CD4-positive, CD25-positive, alpha-beta regulatory T cell (primary cell): ENCODE measurements at regions not wholly inside any gene's neighbourhood (a gene's known extent, or its start where the extent isn't known, plus 50 kb on each side); places are given as distances from the start of the nearest gene placed in this dataset.

Experiments
- ATAC-seq, 2 donors: fragments of 150-1000 bp; cut with Tn5 transposase; one replicate each; pipeline ENCODE4 v1.10.0; 2021; ENCODE audit warnings: low read depth in 2 of 2, moderate number of reproducible peaks in 2 of 2, moderate library complexity in 1 of 2
- DNase-seq, 3 donors: peaks; one replicate each; pipeline versions ENCODE4 v3.0.0 to v3.0.0-alpha.2; 2012 to 2022; ENCODE audit warnings: mixed read lengths in 1 of 3
- H3K27ac ChIP-seq: one replicate; pipeline ENCODE4 v1.7.0; 2013; ENCODE audit warnings: mild to moderate bottlenecking, low read length; ENCODE audit not compliant: insufficient read depth, poor library complexity, severe bottlenecking
- H3K27me3 ChIP-seq: one replicate; pipeline ENCODE4 v1.7.0; 2013; ENCODE audit warnings: low read length; ENCODE audit not compliant: control insufficient read depth, insufficient read depth
- H3K36me3 ChIP-seq: one replicate; pipeline ENCODE4 v1.7.0; 2013; ENCODE audit warnings: mild to moderate bottlenecking, low read length, moderate library complexity; ENCODE audit not compliant: control insufficient read depth, insufficient read depth
- H3K4me1 ChIP-seq: 2 replicates; pipeline ENCODE4 v1.7.0; 2013; ENCODE audit warnings: mild to moderate bottlenecking, low read length; ENCODE audit not compliant: insufficient read depth, control insufficient read depth, poor library complexity, severe bottlenecking
- H3K4me3 ChIP-seq: one replicate; pipeline ENCODE4 v1.7.0; 2013; ENCODE audit warnings: low read depth, mild to moderate bottlenecking, low read length, moderate library complexity
- H3K9me3 ChIP-seq, 2 experiments: 1 replicate in 1 of 2; 2 replicates in 1 of 2; pipeline ENCODE4 v1.7.0; 2013; ENCODE audit warnings: low read length in 2 of 2, mild to moderate bottlenecking in 1 of 2, moderate library complexity in 1 of 2; ENCODE audit not compliant: control insufficient read depth in 2 of 2
- H3K27ac Mint-ChIP-seq, 3 donors: one replicate each; pipeline ENCODE4 v1.8.0; 2020 to 2022; ENCODE audit warnings: mild to moderate bottlenecking in 3 of 3, mixed read lengths in 3 of 3, moderate library complexity in 2 of 3
- H3K27me3 Mint-ChIP-seq: one replicate; pipeline ENCODE4 v1.8.0; 2022; ENCODE audit warnings: mild to moderate bottlenecking, mixed read lengths
- H3K36me3 Mint-ChIP-seq: one replicate; pipeline ENCODE4 v1.8.0; 2020; ENCODE audit warnings: mixed read lengths
- H3K4me1 Mint-ChIP-seq, 4 donors: one replicate each; pipeline ENCODE4 v1.8.0; 2020 to 2022; ENCODE audit warnings: mixed read lengths in 4 of 4, mild to moderate bottlenecking in 1 of 4
- H3K4me3 Mint-ChIP-seq, 4 donors: one replicate each; pipeline ENCODE4 v1.8.0; 2020 to 2022; ENCODE audit warnings: mild to moderate bottlenecking in 4 of 4, mixed read lengths in 4 of 4, moderate library complexity in 3 of 4
- H3K9me3 Mint-ChIP-seq, 7 donors: one replicate each; pipeline ENCODE4 v1.8.0; 2020 to 2022; ENCODE audit warnings: mixed read lengths in 7 of 7, mild to moderate bottlenecking in 3 of 7, moderate library complexity in 2 of 7

DNA sequence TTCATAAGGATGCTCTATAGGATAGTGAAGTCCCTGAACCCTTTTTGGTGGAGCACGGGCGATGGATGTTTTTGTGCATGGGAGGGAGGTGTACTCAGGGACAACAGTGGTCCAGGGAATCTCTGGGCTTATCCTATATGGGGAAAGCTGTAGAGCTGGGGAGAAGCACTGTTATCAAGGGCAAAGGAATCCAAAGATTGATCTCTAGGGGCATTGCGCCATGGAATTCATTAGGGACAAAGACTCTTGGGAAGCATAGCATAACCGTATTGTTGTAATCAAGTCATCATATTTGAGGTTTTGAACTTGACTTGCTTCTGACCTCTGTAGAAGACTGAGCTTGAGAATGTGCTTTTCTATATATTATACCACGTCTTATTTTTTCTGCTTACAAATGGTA, 172.9 kb upstream of the ZFHX3 start:
- H3K4me1 ChIP-seq = no peaks in the 10 kb centered on the region
- Mint-ChIP-seq H3K36me3 (no peaks in the 10 kb centered on the region), H3K9me3 (peaks cover 0 to 4% (median 2%) of the 10 kb centered on the region in 7 donors), H3K4me1 (no peaks in the 10 kb centered on the region), H3K4me3 (no peak overlapping the region), H3K27ac (peak overlapping the region in 1 of 3 donors; percentile 10), H3K27me3 (no peaks in the 10 kb centered on the region)
- ATAC-seq (no peak), DNase-seq (no peak)
- no peaks in the 10 kb centered on the region for H3K27me3 ChIP-seq
- H3K4me3 ChIP-seq = no peak overlapping the region
- no peaks in the 10 kb centered on the region for H3K36me3 ChIP-seq
- no peak overlapping the region for H3K27ac ChIP-seq
- H3K9me3 ChIP-seq = no peaks in the 10 kb centered on the region

DNA sequence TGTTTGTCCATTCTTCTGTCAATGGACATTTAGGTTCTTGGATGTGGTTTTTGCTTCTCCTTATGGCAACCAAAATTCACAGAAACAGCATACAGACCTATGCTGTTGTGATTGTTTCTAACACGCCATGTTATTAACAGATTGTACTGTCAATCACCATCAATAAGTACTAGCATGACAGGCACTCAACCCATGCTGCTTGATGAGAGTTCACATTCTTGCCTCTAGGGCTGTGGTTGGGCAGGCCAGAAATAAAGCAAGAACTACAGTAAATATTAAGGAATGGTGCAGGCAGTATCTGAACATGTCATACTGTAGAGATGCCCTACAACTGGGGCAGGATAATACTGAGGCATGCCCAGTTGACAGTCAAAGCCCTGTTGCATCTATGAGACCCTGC, 171.2 kb upstream of the ZFHX3 start:
- Mint-ChIP-seq H3K36me3 (no peaks in the 10 kb centered on the region), H3K4me3 (no peak overlapping the region), H3K27ac (no peak overlapping the region), H3K27me3 (no peaks in the 10 kb centered on the region), H3K9me3 (peaks cover 0 to 4% (median 2%) of the 10 kb centered on the region in 7 donors), H3K4me1 (no peaks in the 10 kb centered on the region)
- no peak overlapping the region for H3K4me3 ChIP-seq
- ATAC-seq (no peak), DNase-seq (no peak)
- no peaks in the 10 kb centered on the region for H3K4me1 ChIP-seq
- H3K36me3 ChIP-seq = no peaks in the 10 kb centered on the region
- no peaks in the 10 kb centered on the region for H3K27me3 ChIP-seq
- H3K27ac ChIP-seq = no peak overlapping the region
- no peaks in the 10 kb centered on the region for H3K9me3 ChIP-seq

- Histone ChIP-seq H3K4me3 (no peak overlapping the region), H3K36me3 (no peaks in the 10 kb centered on the region), H3K9me3 (no peaks in the 10 kb centered on the region), H3K27me3 (no peaks in the 10 kb centered on the region), H3K27ac (no peak overlapping the region), H3K4me1 (no peaks in the 10 kb centered on the region)
- no peak overlapping the region for H3K4me3 Mint-ChIP-seq
- H3K27ac Mint-ChIP-seq = no peak overlapping the region
- DNase-seq = no peak
- H3K36me3 Mint-ChIP-seq = no peaks in the 10 kb centered on the region
- H3K27me3 Mint-ChIP-seq = no peaks in the 10 kb centered on the region
- H3K9me3 Mint-ChIP-seq = peaks cover 0 to 4% (median 1%) of the 10 kb centered on the region in 7 donors
- H3K4me1 Mint-ChIP-seq = no peaks in the 10 kb centered on the region
- ATAC-seq = no peak
Observed at GRCh38 chr16:73217654-73218053, 169.7 kb upstream of the ZFHX3 start.

GRCh38 chr16:73216932-73217331, 169.0 kb upstream of the ZFHX3 start:
- peaks cover 0 to 4% (median 1%) of the 10 kb centered on the region in 7 donors for H3K9me3 Mint-ChIP-seq
- Histone ChIP-seq H3K9me3 (no peaks in the 10 kb centered on the region), H3K4me1 (no peaks in the 10 kb centered on the region), H3K27ac (no peak overlapping the region), H3K27me3 (no peaks in the 10 kb centered on the region), H3K36me3 (no peaks in the 10 kb centered on the region), H3K4me3 (no peak overlapping the region)
- H3K4me1 Mint-ChIP-seq = no peaks in the 10 kb centered on the region
- H3K27ac Mint-ChIP-seq = no peak overlapping the region
- no peaks in the 10 kb centered on the region for H3K27me3 Mint-ChIP-seq
- no peak overlapping the region for H3K4me3 Mint-ChIP-seq
- DNase-seq (no peak), ATAC-seq (no peak)
- H3K36me3 Mint-ChIP-seq = no peaks in the 10 kb centered on the region

- no peaks in the 10 kb centered on the region for H3K4me1 ChIP-seq
- Mint-ChIP-seq H3K4me3 (no peak overlapping the region), H3K27ac (no peak overlapping the region), H3K36me3 (no peaks in the 10 kb centered on the region), H3K9me3 (peaks cover 0 to 4% (median 1%) of the 10 kb centered on the region in 7 donors), H3K4me1 (no peaks in the 10 kb centered on the region), H3K27me3 (no peaks in the 10 kb centered on the region)
- no peaks in the 10 kb centered on the region for H3K36me3 ChIP-seq
- ATAC-seq = no peak
- H3K27ac ChIP-seq = no peak overlapping the region
- no peak overlapping the region for H3K4me3 ChIP-seq
- no peaks in the 10 kb centered on the region for H3K27me3 ChIP-seq
- no peak for DNase-seq
- H3K9me3 ChIP-seq = no peaks in the 10 kb centered on the region
Observed at GRCh38 chr16:73215678-73216377, 167.9 kb upstream of the ZFHX3 start.

GRCh38 chr16:73214825-73215677, 167.1 kb upstream of the ZFHX3 start:
- Mint-ChIP-seq H3K27ac (peak overlapping the region in 1 of 3 donors; percentile 14), H3K36me3 (no peaks in the 10 kb centered on the region)
- no peaks in the 10 kb centered on the region for H3K27me3 ChIP-seq

DNA sequence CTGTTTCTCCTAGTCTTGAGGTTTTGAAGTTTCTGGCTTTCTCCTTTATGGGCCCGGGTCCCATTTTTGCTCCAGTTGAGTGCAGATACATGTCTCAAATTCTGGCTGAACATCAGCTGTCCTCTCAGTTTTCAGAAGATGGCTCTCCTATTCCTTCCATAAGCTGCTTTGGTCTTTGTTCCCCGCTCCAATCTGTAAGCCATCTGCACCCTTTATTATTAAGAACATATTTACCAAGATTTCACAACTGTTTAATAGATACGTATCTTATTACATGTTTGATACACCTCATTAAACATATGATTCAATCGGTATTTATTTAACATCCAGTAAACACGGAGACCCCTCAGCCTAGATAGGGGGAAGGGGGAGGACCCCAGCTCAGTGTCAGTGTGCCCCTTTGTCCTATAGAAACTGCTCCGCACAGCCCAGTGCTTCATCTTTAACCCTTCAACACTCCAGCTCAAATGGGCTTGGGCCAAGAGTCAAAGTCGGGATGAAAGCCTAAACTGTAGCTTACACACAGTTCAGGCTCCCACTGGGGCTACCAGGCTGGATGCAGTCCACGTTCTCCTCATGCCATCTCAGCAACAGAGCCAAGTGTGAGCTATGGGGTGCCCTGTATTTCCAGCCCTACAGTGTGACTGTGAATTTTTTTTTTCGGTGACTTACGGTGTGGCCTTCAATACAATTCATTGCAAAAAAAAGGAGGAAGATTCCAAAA, 166.0 kb upstream of the ZFHX3 start:
- no peak for ATAC-seq

More at GRCh38 chr16:73214825-73215677, 167.1 kb upstream of the ZFHX3 start:
- H3K4me3 ChIP-seq = no peak overlapping the region
- Mint-ChIP-seq H3K4me1 (no peaks in the 10 kb centered on the region), H3K9me3 (peaks cover 0 to 4% (median 0%) of the 10 kb centered on the region in 7 donors), H3K27me3 (no peaks in the 10 kb centered on the region), H3K4me3 (no peak overlapping the region)
- no peaks in the 10 kb centered on the region for H3K36me3 ChIP-seq
- DNase-seq = no peak
- no peak overlapping the region for H3K27ac ChIP-seq
- no peaks in the 10 kb centered on the region for H3K9me3 ChIP-seq
- no peak for ATAC-seq
- H3K4me1 ChIP-seq = no peaks in the 10 kb centered on the region

More for the DNA sequence above, 166.0 kb upstream of the ZFHX3 start:
- DNase-seq = no peak
- Mint-ChIP-seq H3K27ac (no peak overlapping the region), H3K4me3 (no peak overlapping the region), H3K9me3 (peaks cover 0 to 4% (median 0%) of the 10 kb centered on the region in 7 donors), H3K36me3 (no peaks in the 10 kb centered on the region), H3K27me3 (no peaks in the 10 kb centered on the region), H3K4me1 (no peaks in the 10 kb centered on the region)
- Histone ChIP-seq H3K36me3 (no peaks in the 10 kb centered on the region), H3K9me3 (no peaks in the 10 kb centered on the region), H3K27me3 (no peaks in the 10 kb centered on the region), H3K27ac (no peak overlapping the region), H3K4me1 (no peaks in the 10 kb centered on the region), H3K4me3 (no peak overlapping the region)
